ENCODE measurements at regions not wholly inside any gene's neighbourhood (a gene's known extent, or its start where the extent isn't known, plus 50 kb on each side); places are given as distances from the start of the nearest gene placed in this dataset.

- Histone ChIP-seq H3K9ac (ENCODE audit: low read length) (no peak overlapping the region), H3F3A (ENCODE audit: insufficient read depth, low read length) (no peaks in the 10 kb centered on the region), H2AFZ (ENCODE audit: low read length) (no peak overlapping the region), H4K20me1 (ENCODE audit: insufficient read depth, low read length) (no peaks in the 10 kb centered on the region), H3K9me2 (ENCODE audit: low read depth, low read length) (no peaks in the 10 kb centered on the region), H3K27ac (ENCODE audit: low read depth, low read length, poor library complexity, severe bottlenecking) (no peak overlapping the region), H3K79me2 (ENCODE audit: insufficient read depth, low read length) (no peaks in the 10 kb centered on the region), H3K4me3 (ENCODE audit: low read depth, low read length, poor library complexity, severe bottlenecking) (no peak overlapping the region), H3K4me2 (ENCODE audit: low read length) (no peak overlapping the region), H3K27me3 (ENCODE audit: insufficient read depth, low read length) (no peaks in the 10 kb centered on the region), H3K9me3 (ENCODE audit: low read length) (no peaks in the 10 kb centered on the region), H3K36me3 (ENCODE audit: insufficient read depth, low read length) (no peaks in the 10 kb centered on the region), H3K4me1 (ENCODE audit: insufficient read depth, low read length, severe bottlenecking) (no peaks in the 10 kb centered on the region)
- TF ChIP-seq EZH2 (IDR thresholded peaks at IDR 0.05; ENCODE audit: borderline replicate concordance, low read length) (no peak), CTCF (IDR thresholded peaks at IDR 0.05; ENCODE audit: low read length) (no peak)
These were observed 350.1 kb downstream of the HGF start for GRCh38 chr7:81419731-81420130.

DNA sequence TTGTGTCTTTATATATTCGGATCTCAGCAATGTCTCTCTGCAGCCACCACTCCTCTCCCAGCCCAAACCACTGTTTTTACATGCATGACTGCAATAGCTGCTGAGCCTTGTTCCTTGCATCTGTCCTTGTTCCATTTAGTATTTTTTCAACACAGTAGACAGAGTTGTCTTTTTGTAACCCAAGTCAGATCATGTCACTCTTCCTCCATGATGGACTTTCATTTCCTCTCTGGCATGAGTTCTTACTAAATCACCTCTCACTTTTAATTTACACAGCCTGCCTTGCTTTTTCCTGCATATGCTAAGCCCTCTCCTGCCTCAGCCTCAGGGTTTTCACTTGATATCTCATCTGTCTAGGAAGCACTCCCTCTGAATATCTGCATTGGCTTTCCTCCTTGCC lies 353.2 kb downstream of the HGF start:
- Histone ChIP-seq H3K4me1 (ENCODE audit: insufficient read depth, low read length, severe bottlenecking) (no peaks in the 10 kb centered on the region), H3K79me2 (ENCODE audit: insufficient read depth, low read length) (no peaks in the 10 kb centered on the region), H2AFZ (ENCODE audit: low read length) (no peak overlapping the region), H4K20me1 (ENCODE audit: insufficient read depth, low read length) (no peaks in the 10 kb centered on the region), H3K9me2 (ENCODE audit: low read depth, low read length) (no peaks in the 10 kb centered on the region), H3K4me3 (ENCODE audit: low read depth, low read length, poor library complexity, severe bottlenecking) (no peak overlapping the region), H3F3A (ENCODE audit: insufficient read depth, low read length) (no peaks in the 10 kb centered on the region), H3K4me2 (ENCODE audit: low read length) (no peak overlapping the region), H3K36me3 (ENCODE audit: insufficient read depth, low read length) (no peaks in the 10 kb centered on the region), H3K9me3 (ENCODE audit: low read length) (no peaks in the 10 kb centered on the region), H3K27ac (ENCODE audit: low read depth, low read length, poor library complexity, severe bottlenecking) (no peak overlapping the region), H3K9ac (ENCODE audit: low read length) (no peak overlapping the region), H3K27me3 (ENCODE audit: insufficient read depth, low read length) (no peaks in the 10 kb centered on the region)
- TF ChIP-seq EZH2 (IDR thresholded peaks at IDR 0.05; ENCODE audit: borderline replicate concordance, low read length) (no peak), CTCF (IDR thresholded peaks at IDR 0.05; ENCODE audit: low read length) (no peak)

GRCh38 chr7:81415181-81415580 lies 354.7 kb downstream of the HGF start:
- no peaks in the 10 kb centered on the region for H3K4me1 ChIP-seq (ENCODE audit: insufficient read depth, low read length, severe bottlenecking)
- no peak overlapping the region for H3K4me2 ChIP-seq (ENCODE audit: low read length)
- no peaks in the 10 kb centered on the region for H3F3A ChIP-seq (ENCODE audit: insufficient read depth, low read length)
- no peak overlapping the region for H3K4me3 ChIP-seq (ENCODE audit: low read depth, low read length, poor library complexity, severe bottlenecking)
- H2AFZ ChIP-seq (ENCODE audit: low read length), result no peak overlapping the region
- H4K20me1 ChIP-seq (ENCODE audit: insufficient read depth, low read length), result no peaks in the 10 kb centered on the region
- no peak overlapping the region for H3K9ac ChIP-seq (ENCODE audit: low read length)
- no peaks in the 10 kb centered on the region for H3K36me3 ChIP-seq (ENCODE audit: insufficient read depth, low read length)
- no peak for TF ChIP-seq EZH2 (IDR thresholded peaks at IDR 0.05; ENCODE audit: borderline replicate concordance, low read length)
- TF ChIP-seq CTCF (IDR thresholded peaks at IDR 0.05; ENCODE audit: low read length), result no peak
- H3K79me2 ChIP-seq (ENCODE audit: insufficient read depth, low read length), result no peaks in the 10 kb centered on the region
- H3K9me2 ChIP-seq (ENCODE audit: low read depth, low read length), result no peaks in the 10 kb centered on the region
- no peaks in the 10 kb centered on the region for H3K27me3 ChIP-seq (ENCODE audit: insufficient read depth, low read length)
- H3K9me3 ChIP-seq (ENCODE audit: low read length), result no peaks in the 10 kb centered on the region
- H3K27ac ChIP-seq (ENCODE audit: low read depth, low read length, poor library complexity, severe bottlenecking), result no peak overlapping the region

All from OCI-LY1 (cell line).